ENCODE measurements at regions not wholly inside any gene's neighbourhood (a gene's known extent, or its start where the extent isn't known, plus 50 kb on each side); places are given as distances from the start of the nearest gene placed in this dataset.

DNA sequence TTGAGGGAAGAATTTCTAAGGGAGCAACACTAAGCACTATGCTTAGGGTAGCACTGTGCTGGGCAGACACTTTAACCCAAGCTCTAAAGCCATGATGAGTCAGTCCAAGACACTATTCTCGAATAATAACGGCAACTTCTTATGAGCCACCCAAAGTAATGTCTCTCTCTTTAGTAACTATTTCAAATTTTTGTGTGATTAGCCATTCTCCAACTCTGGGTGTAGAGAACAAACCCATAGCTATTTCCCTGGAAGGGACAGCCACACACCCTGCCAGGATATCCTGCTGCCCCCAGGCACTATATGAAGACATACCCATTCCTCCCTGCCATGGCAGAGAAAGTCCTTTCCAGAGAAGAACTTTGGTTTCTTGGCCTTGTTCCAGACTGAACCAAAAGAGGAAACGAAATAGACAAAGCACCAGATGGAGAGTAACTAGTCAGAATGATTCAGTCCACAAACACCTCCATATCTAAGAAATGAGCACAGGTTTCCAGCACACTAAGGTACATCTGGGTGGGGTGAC, 384.9 kb upstream of the THBS1 start:
- Histone ChIP-seq H3K4me3 (ENCODE audit: low read length) (no peak overlapping the region), H3F3A (ENCODE audit: control insufficient read depth, insufficient read depth) (no peaks in the 10 kb centered on the region), H3K36me3 (ENCODE audit: control insufficient read depth, low read length) (no peaks in the 10 kb centered on the region), H3K79me2 (ENCODE audit: control insufficient read depth, low read length) (no peaks in the 10 kb centered on the region), H3K4me2 (ENCODE audit: low read length) (no peak overlapping the region), H3K4me1 (ENCODE audit: control insufficient read depth, low read length) (no peaks in the 10 kb centered on the region), H3K9me3 (ENCODE audit: control insufficient read depth, insufficient read depth, low read length) (no peaks in the 10 kb centered on the region), H3K27ac (ENCODE audit: low read depth, low read length) (no peak overlapping the region), H3K9me2 (replicated peaks; ENCODE audit: control insufficient read depth, low read length) (no peaks in the 10 kb centered on the region), H3K27me3 (ENCODE audit: control insufficient read depth, low read length) (no peaks in the 10 kb centered on the region), H4K20me1 (ENCODE audit: control insufficient read depth, insufficient read depth, low read depth, low read length) (no peaks in the 10 kb centered on the region)
- TF ChIP-seq EZH2phosphoT487 (IDR thresholded peaks at IDR 0.05; ENCODE audit: borderline replicate concordance, low read length) = no peak
- TF ChIP-seq, protein P1, sequence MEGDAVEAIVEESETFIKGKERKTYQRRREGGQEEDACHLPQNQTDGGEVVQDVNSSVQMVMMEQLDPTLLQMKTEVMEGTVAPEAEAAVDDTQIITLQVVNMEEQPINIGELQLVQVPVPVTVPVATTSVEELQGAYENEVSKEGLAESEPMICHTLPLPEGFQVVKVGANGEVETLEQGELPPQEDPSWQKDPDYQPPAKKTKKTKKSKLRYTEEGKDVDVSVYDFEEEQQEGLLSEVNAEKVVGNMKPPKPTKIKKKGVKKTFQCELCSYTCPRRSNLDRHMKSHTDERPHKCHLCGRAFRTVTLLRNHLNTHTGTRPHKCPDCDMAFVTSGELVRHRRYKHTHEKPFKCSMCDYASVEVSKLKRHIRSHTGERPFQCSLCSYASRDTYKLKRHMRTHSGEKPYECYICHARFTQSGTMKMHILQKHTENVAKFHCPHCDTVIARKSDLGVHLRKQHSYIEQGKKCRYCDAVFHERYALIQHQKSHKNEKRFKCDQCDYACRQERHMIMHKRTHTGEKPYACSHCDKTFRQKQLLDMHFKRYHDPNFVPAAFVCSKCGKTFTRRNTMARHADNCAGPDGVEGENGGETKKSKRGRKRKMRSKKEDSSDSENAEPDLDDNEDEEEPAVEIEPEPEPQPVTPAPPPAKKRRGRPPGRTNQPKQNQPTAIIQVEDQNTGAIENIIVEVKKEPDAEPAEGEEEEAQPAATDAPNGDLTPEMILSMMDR (IDR thresholded peaks at IDR 0.05; ENCODE audit: low read depth, low read length, poor library complexity, severe bottlenecking) = no peak

DNA sequence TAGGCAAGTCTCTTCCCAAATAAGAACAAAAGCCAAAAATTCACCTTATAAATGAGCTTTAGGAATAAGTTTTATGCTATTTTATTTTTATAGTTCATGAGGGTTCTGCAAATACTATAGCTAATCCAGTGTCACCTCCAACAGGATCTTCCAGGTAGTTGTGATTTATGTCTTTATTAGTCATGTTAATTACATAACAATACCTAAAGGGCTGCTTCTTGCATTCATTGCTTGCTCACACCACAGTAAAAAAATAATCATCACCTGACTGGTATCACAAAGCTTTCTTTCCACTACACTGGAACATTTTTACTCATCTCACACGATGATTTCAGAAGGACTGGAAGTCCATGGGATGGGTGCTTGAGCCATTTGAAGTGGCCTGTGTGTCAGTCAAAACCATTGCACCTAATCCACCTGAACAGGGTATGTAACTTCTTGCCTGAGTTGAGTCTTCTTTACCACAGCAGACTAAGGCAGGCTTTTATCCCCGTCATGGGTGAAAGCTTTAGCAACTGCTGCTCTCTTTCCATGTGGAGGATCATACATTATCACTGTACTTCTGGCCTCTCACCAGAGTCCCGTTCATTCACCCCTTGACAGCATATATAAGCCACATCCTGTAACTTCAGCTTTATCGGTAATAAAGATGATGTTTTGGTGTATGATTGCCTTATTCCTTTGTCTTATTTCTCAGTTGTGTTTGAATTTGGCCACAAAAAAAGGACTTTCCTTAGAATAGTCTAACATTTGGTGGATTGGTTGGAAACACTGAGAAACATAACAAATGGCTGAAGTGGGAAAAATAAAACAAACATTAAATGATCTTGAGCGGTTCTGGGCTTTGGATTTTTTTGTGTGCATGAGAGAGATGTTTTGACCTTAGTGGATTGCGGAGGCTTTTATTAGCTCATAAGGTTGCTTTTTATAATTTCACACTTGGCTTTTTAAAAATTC, 382.6 kb upstream of the THBS1 start:
- Histone ChIP-seq H3K36me3 (ENCODE audit: control insufficient read depth, low read length) (no peaks in the 10 kb centered on the region), H3K9me3 (ENCODE audit: control insufficient read depth, insufficient read depth, low read length) (no peaks in the 10 kb centered on the region), H3K9me2 (replicated peaks; ENCODE audit: control insufficient read depth, low read length) (no peaks in the 10 kb centered on the region), H3K27ac (ENCODE audit: low read depth, low read length) (no peak overlapping the region), H3F3A (ENCODE audit: control insufficient read depth, insufficient read depth) (no peaks in the 10 kb centered on the region), H3K79me2 (ENCODE audit: control insufficient read depth, low read length) (no peaks in the 10 kb centered on the region), H3K4me3 (ENCODE audit: low read length) (no peak overlapping the region), H4K20me1 (ENCODE audit: control insufficient read depth, insufficient read depth, low read depth, low read length) (no peaks in the 10 kb centered on the region), H3K4me2 (ENCODE audit: low read length) (no peak overlapping the region), H3K27me3 (ENCODE audit: control insufficient read depth, low read length) (no peaks in the 10 kb centered on the region), H3K4me1 (ENCODE audit: control insufficient read depth, low read length) (no peaks in the 10 kb centered on the region)
- TF ChIP-seq, protein P1 (IDR thresholded peaks at IDR 0.05; ENCODE audit: low read depth, low read length, poor library complexity, severe bottlenecking) = no peak
- TF ChIP-seq EZH2phosphoT487 (IDR thresholded peaks at IDR 0.05; ENCODE audit: borderline replicate concordance, low read length) = no peak

DNA sequence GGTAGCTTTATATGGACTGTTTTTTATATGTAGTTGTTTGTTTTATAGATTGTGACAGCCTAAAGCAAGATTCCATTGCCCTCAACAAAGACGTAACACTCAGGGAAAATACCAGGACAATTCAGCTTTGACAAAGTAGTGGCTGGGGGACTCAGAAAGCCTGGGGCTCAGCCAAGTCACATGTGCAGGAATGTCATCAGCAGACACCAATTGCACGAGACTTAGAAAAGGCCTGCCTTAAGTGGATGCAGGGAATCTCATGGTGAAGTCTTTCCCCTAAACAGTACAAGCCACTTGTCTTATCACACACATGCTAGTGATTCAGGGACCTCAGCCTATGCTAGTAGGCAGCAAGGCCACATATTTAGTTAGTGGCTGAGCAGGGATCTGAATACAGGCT, 381.8 kb upstream of the THBS1 start:
- no peaks in the 10 kb centered on the region for H3K79me2 ChIP-seq (ENCODE audit: control insufficient read depth, low read length)
- no peak overlapping the region for H3K27ac ChIP-seq (ENCODE audit: low read depth, low read length)
- no peaks in the 10 kb centered on the region for H3K9me3 ChIP-seq (ENCODE audit: control insufficient read depth, insufficient read depth, low read length)
- no peaks in the 10 kb centered on the region for H3K9me2 ChIP-seq (replicated peaks; ENCODE audit: control insufficient read depth, low read length)
- no peaks in the 10 kb centered on the region for H3K27me3 ChIP-seq (ENCODE audit: control insufficient read depth, low read length)
- H4K20me1 ChIP-seq (ENCODE audit: control insufficient read depth, insufficient read depth, low read depth, low read length) = no peaks in the 10 kb centered on the region
- no peak for TF ChIP-seq EZH2phosphoT487 (IDR thresholded peaks at IDR 0.05; ENCODE audit: borderline replicate concordance, low read length)
- TF ChIP-seq, protein P1 (IDR thresholded peaks at IDR 0.05; ENCODE audit: low read depth, low read length, poor library complexity, severe bottlenecking) = no peak
- no peaks in the 10 kb centered on the region for H3K36me3 ChIP-seq (ENCODE audit: control insufficient read depth, low read length)
- H3K4me3 ChIP-seq (ENCODE audit: low read length) = no peak overlapping the region
- no peak overlapping the region for H3K4me2 ChIP-seq (ENCODE audit: low read length)
- H3F3A ChIP-seq (ENCODE audit: control insufficient read depth, insufficient read depth) = no peaks in the 10 kb centered on the region
- no peaks in the 10 kb centered on the region for H3K4me1 ChIP-seq (ENCODE audit: control insufficient read depth, low read length)
